CD4-positive, alpha-beta T cell (primary cell): ENCODE measurements at regions not wholly inside any gene's neighbourhood (a gene's known extent, or its start where the extent isn't known, plus 50 kb on each side); places are given as distances from the start of the nearest gene placed in this dataset.

ENCODE experiments used
- ATAC-seq: fragments of 200-7000 bp; cut with Tn5 transposase; one replicate; pipeline ENCODE4 v1.10.0; 2022; ENCODE audit warnings: mild to moderate bottlenecking; ENCODE audit not compliant: poor library complexity
- CTCF ChIA-PET: fragments of 350-600 bp; sonication (Branson Sonifier 250); formaldehyde crosslinking; loops from one replicate; lab custom pipeline; 2021; ENCODE audit warnings: antibody characterized with exemption, inconsistent platforms; lab: Charles Lee
- POLR2A ChIA-PET: fragments of 350-600 bp; sonication (Branson Sonifier 250); formaldehyde crosslinking; loops from one replicate; lab custom pipeline; 2021; ENCODE audit warnings: antibody characterized with exemption, inconsistent platforms; lab: Charles Lee
- DNase-seq, 14 experiments: peaks; one replicate each; pipeline ENCODE4 v3.0.0-alpha.2; 2013 to 2020; ENCODE audit warnings: mixed read lengths in 2 of 14
- H3K27ac ChIP-seq, 2 donors: one replicate each; pipeline versions ENCODE4 v1.5.1 to v1.7.0; 2013; ENCODE audit warnings: low read length in 2 of 2, low read depth in 1 of 2, mild to moderate bottlenecking in 1 of 2
- H3K27me3 ChIP-seq, 2 experiments: 1 replicate in 1 of 2; 2 replicates in 1 of 2; pipeline versions ENCODE4 v1.6.1 to v1.7.0; 2013; ENCODE audit warnings: low read length in 2 of 2, control low read depth in 1 of 2, mild to moderate bottlenecking in 1 of 2, moderate library complexity in 1 of 2; ENCODE audit not compliant: insufficient read depth in 2 of 2, control insufficient read depth in 1 of 2
- H3K36me3 ChIP-seq: one replicate; pipeline ENCODE4 v1.6.1; 2013; ENCODE audit warnings: low read length, control low read depth; ENCODE audit not compliant: insufficient read depth
- H3K4me1 ChIP-seq: one replicate; pipeline ENCODE4 v1.6.1; 2013; ENCODE audit warnings: low read length, control low read depth; ENCODE audit not compliant: insufficient read depth
- H3K4me3 ChIP-seq: one replicate; pipeline ENCODE4 v1.5.1; 2013; ENCODE audit warnings: mild to moderate bottlenecking, low read length, moderate library complexity
- H3K9me3 ChIP-seq, 2 experiments: 1 replicate in 1 of 2; 2 replicates in 1 of 2; pipeline versions ENCODE4 v1.6.1 to v1.7.0; 2013; ENCODE audit warnings: low read length in 2 of 2, mild to moderate bottlenecking in 2 of 2, control low read depth in 1 of 2, moderate library complexity in 1 of 2; ENCODE audit not compliant: control insufficient read depth in 1 of 2, insufficient read depth in 1 of 2
- H3K27ac Mint-ChIP-seq: one replicate; pipeline ENCODE4 v1.8.0; 2020; ENCODE audit warnings: mixed read lengths
- H3K27me3 Mint-ChIP-seq: one replicate; pipeline ENCODE4 v1.8.0; 2021; ENCODE audit warnings: mixed read lengths
- H3K36me3 Mint-ChIP-seq: one replicate; pipeline ENCODE4 v1.8.0; 2021; ENCODE audit warnings: low read depth, mixed read lengths
- H3K4me1 Mint-ChIP-seq: one replicate; pipeline ENCODE4 v1.8.0; 2021; ENCODE audit warnings: low read depth, mixed read lengths
- H3K4me3 Mint-ChIP-seq: one replicate; pipeline ENCODE4 v1.8.0; 2020; ENCODE audit warnings: mild to moderate bottlenecking, mixed read lengths
- H3K9me3 Mint-ChIP-seq: one replicate; pipeline ENCODE4 v1.8.0; 2020; ENCODE audit warnings: mixed read lengths
- intact Hi-C, 2 experiments: fragments of 100-400 bp; cut with DNase I in 1 of 2; cut with micrococcal nuclease in 1 of 2; formaldehyde crosslinking; loops; one replicate each; pipeline versions ENCODE4 v1.15.1 to v1.9.0; 2023 to 2025; cut with DNase I, micrococcal nuclease
- TF ChIP-seq, protein P1 (sequence below): fragments of 200-600 bp; IDR thresholded peaks from one replicate; pipeline ENCODE4 v1.8.0; 2022; ENCODE audit warnings: antibody characterized with exemption, mild to moderate bottlenecking

DNA sequence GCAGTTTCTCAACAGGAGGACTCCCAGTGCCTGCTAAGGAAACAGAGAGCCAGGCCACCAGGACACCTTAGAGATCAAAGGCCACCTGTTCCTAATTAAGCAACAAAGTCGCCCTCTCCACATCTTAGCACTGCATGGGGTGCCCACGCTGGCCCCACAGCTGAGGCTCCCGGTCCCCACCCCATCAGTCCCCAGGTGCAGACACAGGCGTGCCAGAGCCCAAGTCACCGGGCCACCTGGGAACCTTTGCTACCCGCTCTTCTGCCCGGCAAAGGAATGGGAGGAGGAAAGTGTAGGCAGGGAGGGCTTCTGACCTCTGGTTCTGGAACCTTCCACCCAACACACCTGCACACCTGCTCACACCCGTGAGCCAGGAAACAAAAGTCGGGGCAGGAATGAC, 85.5 kb upstream of the PRR5 start:
- Mint-ChIP-seq H3K4me1 (no peaks in the 10 kb centered on the region), H3K9me3 (peaks cover 2% of the 10 kb centered on the region), H3K36me3 (no peaks in the 10 kb centered on the region), H3K27ac (no peak overlapping the region), H3K4me3 (no peak overlapping the region), H3K27me3 (no peaks in the 10 kb centered on the region)
- ChIA-PET POLR2A (no interaction called here), CTCF (no interaction called here)
- Histone ChIP-seq H3K27ac (no peak overlapping the region), H3K4me3 (no peak overlapping the region), H3K9me3 (peaks cover 38 to 49% of the 10 kb centered on the region in 2 experiments), H3K4me1 (peaks cover 32% of the 10 kb centered on the region), H3K36me3 (no peaks in the 10 kb centered on the region), H3K27me3 (no peaks in the 10 kb centered on the region)
- intact Hi-C loops: no loop called here
- DNase-seq (peak in 1 of 14 experiments; percentile 13), ATAC-seq (no peak)
- TF ChIP-seq, protein P1, sequence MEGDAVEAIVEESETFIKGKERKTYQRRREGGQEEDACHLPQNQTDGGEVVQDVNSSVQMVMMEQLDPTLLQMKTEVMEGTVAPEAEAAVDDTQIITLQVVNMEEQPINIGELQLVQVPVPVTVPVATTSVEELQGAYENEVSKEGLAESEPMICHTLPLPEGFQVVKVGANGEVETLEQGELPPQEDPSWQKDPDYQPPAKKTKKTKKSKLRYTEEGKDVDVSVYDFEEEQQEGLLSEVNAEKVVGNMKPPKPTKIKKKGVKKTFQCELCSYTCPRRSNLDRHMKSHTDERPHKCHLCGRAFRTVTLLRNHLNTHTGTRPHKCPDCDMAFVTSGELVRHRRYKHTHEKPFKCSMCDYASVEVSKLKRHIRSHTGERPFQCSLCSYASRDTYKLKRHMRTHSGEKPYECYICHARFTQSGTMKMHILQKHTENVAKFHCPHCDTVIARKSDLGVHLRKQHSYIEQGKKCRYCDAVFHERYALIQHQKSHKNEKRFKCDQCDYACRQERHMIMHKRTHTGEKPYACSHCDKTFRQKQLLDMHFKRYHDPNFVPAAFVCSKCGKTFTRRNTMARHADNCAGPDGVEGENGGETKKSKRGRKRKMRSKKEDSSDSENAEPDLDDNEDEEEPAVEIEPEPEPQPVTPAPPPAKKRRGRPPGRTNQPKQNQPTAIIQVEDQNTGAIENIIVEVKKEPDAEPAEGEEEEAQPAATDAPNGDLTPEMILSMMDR: no peak

DNA sequence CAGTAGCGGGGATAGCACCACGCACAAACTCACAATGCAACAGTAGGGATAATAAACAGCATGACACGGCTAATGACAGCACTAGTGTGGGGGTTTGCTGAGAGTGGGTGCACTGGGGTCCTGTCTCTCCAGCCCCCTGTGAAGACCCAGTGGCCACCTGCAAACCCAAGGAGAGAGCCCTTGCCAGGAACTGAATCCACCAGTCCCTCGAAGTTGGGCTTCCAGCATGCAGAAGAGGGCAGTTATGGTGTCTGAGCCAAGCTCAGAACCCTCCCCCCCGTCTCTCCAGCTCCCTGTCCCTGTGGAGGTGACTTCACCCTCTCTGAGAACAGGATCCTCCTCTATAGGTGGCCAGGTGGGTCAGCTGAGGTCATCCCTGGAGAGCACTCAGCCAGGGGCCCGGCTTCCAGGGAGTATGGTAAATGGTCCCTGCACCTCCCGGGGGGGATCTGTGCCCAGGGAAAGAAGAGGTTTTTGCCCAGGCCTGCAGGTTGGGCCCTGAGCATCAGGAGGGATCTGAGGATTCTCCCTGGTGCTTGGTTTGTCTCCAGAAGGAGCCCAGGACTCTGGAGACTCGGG, 86.3 kb upstream of the PRR5 start:
- Mint-ChIP-seq H3K27ac (no peak overlapping the region), H3K36me3 (no peaks in the 10 kb centered on the region), H3K4me1 (no peaks in the 10 kb centered on the region), H3K9me3 (peaks cover 2% of the 10 kb centered on the region), H3K27me3 (no peaks in the 10 kb centered on the region), H3K4me3 (no peak overlapping the region)
- intact Hi-C loops: no loop called here
- ATAC-seq: no peak
- no peak for DNase-seq
- TF ChIP-seq, protein P1: no peak
- Histone ChIP-seq H3K4me1 (peaks cover 27% of the 10 kb centered on the region), H3K4me3 (no peak overlapping the region), H3K27ac (no peak overlapping the region), H3K27me3 (no peaks in the 10 kb centered on the region), H3K9me3 (peaks cover 45 to 55% of the 10 kb centered on the region in 2 experiments), H3K36me3 (no peaks in the 10 kb centered on the region)
- ChIA-PET CTCF (no interaction called here), POLR2A (no interaction called here)

DNA sequence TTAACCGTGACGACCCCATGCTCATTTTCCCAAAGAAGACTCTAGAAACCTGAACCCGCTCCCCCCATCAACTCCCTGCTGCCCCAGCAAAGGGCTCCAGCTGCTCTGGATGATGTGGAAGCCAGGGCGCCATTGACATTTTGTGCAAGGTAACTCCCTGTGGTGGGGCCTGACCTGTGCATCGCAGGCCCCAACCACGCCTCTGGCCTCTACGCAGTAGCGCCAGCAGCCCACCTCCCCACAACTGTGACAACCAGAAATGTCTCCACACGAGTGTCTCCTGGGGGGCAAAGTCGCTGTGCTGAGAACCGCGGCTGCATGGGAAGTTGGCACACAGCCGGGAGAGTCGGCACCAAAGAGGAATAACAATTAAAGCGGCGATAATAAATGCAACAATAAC, 86.9 kb upstream of the PRR5 start:
- Histone ChIP-seq H3K4me3 (no peak overlapping the region), H3K9me3 (peaks cover 45 to 58% of the 10 kb centered on the region in 2 experiments), H3K27me3 (no peaks in the 10 kb centered on the region), H3K27ac (no peak overlapping the region), H3K36me3 (no peaks in the 10 kb centered on the region), H3K4me1 (peaks cover 21% of the 10 kb centered on the region)
- Mint-ChIP-seq H3K36me3 (no peaks in the 10 kb centered on the region), H3K4me1 (no peaks in the 10 kb centered on the region), H3K27me3 (no peaks in the 10 kb centered on the region), H3K4me3 (no peak overlapping the region), H3K9me3 (peaks cover 2% of the 10 kb centered on the region), H3K27ac (no peak overlapping the region)
- TF ChIP-seq, protein P1: no peak
- CTCF ChIA-PET: no interaction called here
- POLR2A ChIA-PET: no interaction called here
- no peak for DNase-seq
- no peak for ATAC-seq
- intact Hi-C loops: no loop called here
